ENCODE measurements at regions not wholly inside any gene's neighbourhood (a gene's known extent, or its start where the extent isn't known, plus 50 kb on each side); places are given as distances from the start of the nearest gene placed in this dataset.
A peak's percentile ranks its signal among the peaks of the same experiment; 100 is the strongest.

DNA sequence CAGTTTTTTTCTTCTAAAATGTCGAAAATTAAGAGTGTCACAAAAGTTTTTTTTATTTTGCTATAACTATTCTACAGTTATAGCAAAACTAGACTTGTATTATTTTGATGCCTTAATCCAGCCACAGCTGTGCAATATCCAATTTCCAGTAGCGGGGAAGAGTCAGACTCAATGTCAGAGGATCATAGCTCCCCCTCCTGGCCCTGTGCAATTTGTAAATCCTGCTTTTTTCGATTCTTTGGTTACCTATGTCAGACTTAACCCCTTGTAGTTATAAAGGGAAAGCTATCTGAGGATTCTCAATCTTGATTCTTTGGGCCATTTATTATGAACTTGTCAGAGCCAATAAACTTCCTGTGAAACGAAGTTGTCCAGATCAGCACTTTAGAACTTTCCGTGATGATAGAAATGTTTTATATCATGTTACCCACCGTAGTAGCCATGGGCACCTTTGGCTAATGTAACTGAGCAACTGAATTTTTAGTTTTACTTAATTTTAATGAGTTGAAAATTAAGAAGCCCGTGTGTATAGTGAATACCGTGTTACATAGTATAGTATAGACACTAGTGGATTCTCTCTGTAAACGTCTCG, 87.7 kb upstream of the PRKCQ start:
- peak; percentile 30 for DNase-seq

DNA sequence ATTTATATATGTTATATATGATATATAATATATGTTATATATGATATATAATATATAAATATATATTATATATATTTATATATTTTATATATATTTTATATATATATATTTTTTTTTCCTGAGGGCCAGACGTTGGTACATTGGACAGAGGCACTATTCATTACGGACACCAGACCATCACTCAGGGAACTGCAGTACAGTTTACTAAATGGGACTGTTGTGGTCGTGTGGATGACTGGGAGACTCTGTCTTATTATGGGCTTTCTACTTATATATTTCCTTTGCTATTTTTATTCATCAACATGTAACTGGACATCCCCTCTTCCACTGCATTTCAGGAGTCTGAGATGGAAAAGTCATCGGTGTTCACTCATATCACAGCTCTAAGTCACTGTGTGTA, 87.1 kb upstream of the PRKCQ start:
- DNase-seq = no peak

DNA sequence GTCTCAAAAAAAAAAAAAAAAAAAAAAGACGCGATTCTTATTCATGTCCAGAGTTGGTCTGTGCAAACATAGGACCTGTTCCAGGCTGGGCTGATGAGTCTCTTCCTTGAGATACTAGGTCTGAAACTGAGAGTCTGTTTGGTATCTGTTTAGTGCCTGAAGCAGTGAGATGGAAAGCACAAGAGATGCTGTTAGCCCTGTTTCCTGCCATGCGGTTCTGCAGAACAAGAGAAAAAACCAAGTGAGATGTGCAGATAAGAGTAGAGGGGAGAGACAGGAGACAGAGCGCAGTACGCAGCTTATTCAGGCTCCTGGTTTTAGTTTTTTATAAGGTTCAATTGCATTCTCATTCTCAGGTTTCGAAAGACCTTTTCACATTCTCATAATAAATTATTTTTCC, 85.8 kb upstream of the PRKCQ start:
- peak; percentile 18 for DNase-seq

GRCh38 chr10:6660460-6660859, 80.4 kb upstream of the PRKCQ start:
- no peak for DNase-seq

GRCh38 chr10:6659451-6659850, 79.4 kb upstream of the PRKCQ start:
- no peak for DNase-seq

GRCh38 chr10:6657669-6658068, 77.6 kb upstream of the PRKCQ start:
- no peak for DNase-seq

DNA sequence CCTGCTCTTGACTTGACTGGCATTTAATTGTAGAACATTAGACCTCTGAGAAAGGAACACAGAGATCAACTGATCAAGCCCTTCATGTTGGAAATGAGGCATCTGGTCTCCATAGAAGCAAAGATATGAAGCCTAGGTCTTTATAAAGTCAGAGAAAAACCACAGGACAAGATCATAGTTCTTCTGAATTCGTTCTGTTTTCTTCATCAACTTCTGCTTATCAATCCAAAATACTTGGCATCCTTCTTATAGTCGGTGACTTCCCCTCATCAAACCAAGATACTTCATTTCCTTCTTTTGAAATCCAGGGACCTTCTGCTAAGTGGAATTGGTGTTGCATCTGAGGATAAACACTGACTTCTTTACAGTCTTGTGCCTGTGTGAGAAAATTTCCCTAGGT, 77.1 kb upstream of the PRKCQ start:
- DNase-seq = no peak

GRCh38 chr10:6654571-6654970, 74.5 kb upstream of the PRKCQ start:
- DNase-seq = no peak

DNA sequence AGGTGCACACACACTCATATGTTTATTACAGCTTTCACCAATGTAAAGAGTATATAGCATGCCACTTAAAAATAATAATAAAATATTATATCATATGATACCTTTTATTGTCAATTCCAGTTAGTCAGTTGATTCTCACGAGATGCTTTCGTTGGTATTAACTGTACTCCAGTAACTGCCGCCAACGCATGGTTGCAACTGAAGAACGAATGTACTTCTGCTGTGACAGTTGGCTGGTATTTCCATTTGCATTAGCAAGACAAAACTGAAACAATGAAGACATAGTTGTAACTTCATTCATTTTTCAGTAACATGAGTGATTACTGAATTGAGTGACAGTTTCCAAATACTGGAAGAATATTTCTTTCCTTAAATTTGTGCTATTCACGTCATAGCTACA, 70.5 kb upstream of the PRKCQ start:
- DNase-seq = no peak

DNA sequence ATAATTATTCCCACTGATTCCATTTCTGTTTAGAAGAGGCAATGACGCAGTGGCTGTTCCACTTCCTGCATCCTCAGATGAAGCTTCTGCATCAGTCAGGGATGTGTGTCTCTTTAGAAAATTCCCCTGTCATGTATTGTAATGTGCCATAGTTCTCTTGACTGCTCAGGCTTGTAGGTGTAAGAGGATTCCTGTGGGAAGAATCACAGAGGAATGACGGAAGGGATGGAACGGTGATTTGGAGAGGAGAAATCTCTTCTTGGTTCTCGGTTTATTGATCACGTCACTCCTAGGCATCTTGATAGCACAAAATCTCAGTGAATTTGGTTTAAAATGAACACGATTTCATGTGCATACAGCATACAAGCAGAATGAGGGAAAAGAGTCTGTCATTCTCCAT, 69.8 kb upstream of the PRKCQ start:
- DNase-seq = no peak

DNA sequence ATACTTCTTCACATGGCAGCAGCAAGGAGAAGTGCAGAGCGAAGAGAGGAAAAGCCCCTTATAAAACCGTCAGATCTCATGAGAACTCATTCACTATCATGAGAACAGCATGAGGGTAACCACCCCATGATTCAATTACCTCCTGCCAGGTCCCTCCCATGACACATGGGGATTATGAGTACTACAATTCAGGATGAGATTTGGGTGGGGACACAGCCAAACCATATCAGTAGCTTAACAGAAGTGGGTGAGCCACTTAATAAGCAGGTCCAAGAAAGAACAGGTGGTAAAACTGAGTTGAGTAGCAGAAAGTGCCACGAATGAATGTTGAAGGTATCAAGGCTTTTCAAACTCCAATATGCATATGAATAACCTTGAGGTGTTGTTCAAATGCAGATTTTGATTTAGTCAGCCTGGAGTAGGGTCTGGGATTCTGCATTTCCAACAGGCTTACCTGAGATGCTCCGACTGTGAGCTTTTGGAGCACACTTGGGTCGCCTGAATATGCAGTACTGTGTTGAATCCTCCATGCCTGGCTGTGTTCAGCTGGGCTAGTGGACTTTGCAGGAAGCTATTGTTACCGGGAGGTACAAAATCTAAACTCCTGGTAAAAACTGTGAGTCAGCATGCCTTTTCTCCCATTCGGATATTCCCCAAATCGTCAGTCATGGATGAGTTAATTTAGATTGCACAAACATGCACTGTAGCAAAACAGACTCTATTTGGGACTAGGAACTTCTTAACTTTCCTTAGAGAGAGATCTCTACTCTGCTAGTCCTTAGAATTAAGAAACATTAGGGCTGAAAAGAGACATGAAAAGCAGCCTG, 69.0 kb upstream of the PRKCQ start:
- no peak for DNase-seq

- DNase-seq = peak; percentile 63
These were observed 67.9 kb upstream of the PRKCQ start for GRCh38 chr10:6647811-6648526.

GRCh38 chr10:6643962-6644361, 63.9 kb upstream of the PRKCQ start:
- no peak for DNase-seq

GRCh38 chr10:6642876-6643275, 62.8 kb upstream of the PRKCQ start:
- no peak for DNase-seq

- no peak for DNase-seq
These were observed 60.5 kb upstream of the PRKCQ start for GRCh38 chr10:6640433-6641040.

DNA sequence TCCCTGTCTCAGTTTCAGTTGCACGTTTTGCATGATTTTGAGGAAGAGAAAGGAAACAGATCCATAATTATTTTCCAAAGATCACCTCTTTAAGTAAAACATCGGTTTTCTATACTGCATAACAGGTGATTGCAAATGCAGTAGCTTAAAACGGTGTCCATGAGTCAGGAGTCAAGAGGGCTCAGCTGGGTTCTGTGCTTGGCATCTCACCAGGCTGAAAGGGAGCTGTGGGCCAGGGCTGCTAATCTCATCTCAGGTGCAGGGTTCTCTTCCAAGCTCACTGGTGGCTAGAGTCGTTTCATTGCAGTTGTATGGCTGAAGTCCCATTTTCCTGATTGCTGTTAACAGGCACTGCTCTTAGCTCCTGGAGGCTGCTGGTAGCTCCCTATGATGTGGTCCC, 57.0 kb upstream of the PRKCQ start:
- no peak for DNase-seq

DNA sequence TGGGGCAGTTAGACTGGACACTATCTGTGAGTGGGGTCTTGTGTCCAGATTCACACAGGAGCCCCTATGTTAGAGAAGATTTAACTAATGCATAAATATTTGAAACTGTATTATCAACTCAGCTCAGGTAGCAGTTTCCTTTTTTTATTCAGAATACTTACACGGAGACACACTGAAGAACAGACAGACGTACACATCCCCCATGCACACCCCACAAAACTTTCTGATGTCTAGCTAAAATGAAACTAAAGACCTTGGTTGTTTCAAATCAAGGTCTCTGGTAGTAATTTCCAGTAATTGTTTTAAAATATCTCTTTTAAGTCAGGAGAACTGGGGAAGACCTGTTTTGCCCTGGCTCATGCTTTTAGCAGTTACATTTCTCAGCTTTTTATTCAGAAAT, 55.7 kb upstream of the PRKCQ start:
- DNase-seq = no peak
